SK-N-SH treated with all-trans-retinoic acid at 6 μM for 48 hours (cell line): ENCODE measurements at regions not wholly inside any gene's neighbourhood (a gene's known extent, or its start where the extent isn't known, plus 50 kb on each side); places are given as distances from the start of the nearest gene placed in this dataset.

Source experiments
- ATAC-seq: fragments of 200-7000 bp; cut with Tn5 transposase; 3 replicates; pipeline ENCODE4 v1.9.1; 2020; ENCODE audit warnings: mild to moderate bottlenecking, moderate library complexity
- ARNTL ChIP-seq: fragments of 450-650 bp; formaldehyde crosslinking; IDR thresholded peaks from 2 replicates; pipeline ENCODE4 v1.5.0; 2020; ENCODE audit warnings: low read depth, mild to moderate bottlenecking, moderate library complexity, borderline replicate concordance
- BACH2 ChIP-seq: fragments of 250-450 bp; sonication (Bioruptor Pico); IDR thresholded peaks from 2 replicates; pipeline ENCODE4 v1.9.0; 2021; ENCODE audit warnings: mild to moderate bottlenecking, borderline replicate concordance
- CSDC2 ChIP-seq: fragments of 250-450 bp; sonication (Bioruptor Pico); IDR thresholded peaks from 2 replicates; pipeline ENCODE4 v1.5.0; 2020; ENCODE audit warnings: mild to moderate bottlenecking, moderate library complexity
- ESRRG ChIP-seq: fragments of 250-450 bp; sonication (Bioruptor Pico); IDR thresholded peaks from 2 replicates; pipeline ENCODE4 v1.6.1; 2021; ENCODE audit warnings: mild to moderate bottlenecking
- GLIS3 ChIP-seq: fragments of 250-450 bp; sonication (Bioruptor Pico); IDR thresholded peaks from 2 replicates; pipeline ENCODE4 v1.5.0; 2020; ENCODE audit warnings: mild to moderate bottlenecking, moderate library complexity
- ISL1 ChIP-seq: fragments of 250-450 bp; sonication (Bioruptor Pico); IDR thresholded peaks from 2 replicates; pipeline ENCODE4 v2.1.2; 2022; ENCODE audit warnings: mild to moderate bottlenecking, moderate library complexity
- OSR1 ChIP-seq: fragments of 250-450 bp; sonication (Bioruptor Pico); IDR thresholded peaks from 2 replicates; pipeline ENCODE4 v1.8.0; 2022; ENCODE audit warnings: moderate library complexity, mild to moderate bottlenecking, inconsistent platforms
- PPARA ChIP-seq: fragments of 250-450 bp; sonication (Bioruptor Pico); IDR thresholded peaks from 2 replicates; pipeline ENCODE4 v1.5.0; 2020; ENCODE audit warnings: mild to moderate bottlenecking, borderline replicate concordance
- RARB ChIP-seq: fragments of 250-450 bp; sonication (Bioruptor Pico); IDR thresholded peaks from 2 replicates; pipeline ENCODE4 v1.8.0; 2021; ENCODE audit warnings: mild to moderate bottlenecking, moderate library complexity
- SNAI2 ChIP-seq: fragments of 250-450 bp; sonication (Bioruptor Pico); IDR thresholded peaks from 2 replicates; pipeline ENCODE4 v1.5.0; 2020; ENCODE audit warnings: mild to moderate bottlenecking, moderate library complexity
- TCF4 ChIP-seq: fragments of 250-450 bp; sonication (Bioruptor Pico); IDR thresholded peaks from 2 replicates; pipeline ENCODE4 v1.8.0; 2021; ENCODE audit warnings: mild to moderate bottlenecking, moderate library complexity, borderline replicate concordance
- TOX ChIP-seq: fragments of 250-450 bp; sonication (Bioruptor Pico); IDR thresholded peaks from 2 replicates; pipeline ENCODE4 v1.8.0; 2021; ENCODE audit warnings: mild to moderate bottlenecking, moderate library complexity, borderline replicate concordance
- ZC3H10 ChIP-seq: fragments of 250-450 bp; sonication (Bioruptor Pico); IDR thresholded peaks from 2 replicates; pipeline ENCODE4 v1.5.1; 2021; ENCODE audit warnings: mild to moderate bottlenecking, moderate library complexity
- ZFP3 ChIP-seq: fragments of 250-450 bp; sonication (Bioruptor Pico); IDR thresholded peaks from 2 replicates; pipeline ENCODE4 v1.5.0; 2020; ENCODE audit warnings: mild to moderate bottlenecking, moderate library complexity
- ZFP30 ChIP-seq: fragments of 450-650 bp; formaldehyde crosslinking; IDR thresholded peaks from 2 replicates; pipeline ENCODE4 v1.5.0; 2022; ENCODE audit warnings: mild to moderate bottlenecking, moderate library complexity
- ZNF565 ChIP-seq: fragments of 450-650 bp; formaldehyde crosslinking; conservative IDR thresholded peaks from 2 replicates; pipeline ENCODE4 v1.5.0; 2020; ENCODE audit warnings: low read depth, mild to moderate bottlenecking, moderate library complexity
- ZNF70 ChIP-seq: fragments of 450-650 bp; formaldehyde crosslinking; IDR thresholded peaks from 2 replicates; pipeline ENCODE4 v1.5.0; 2020; ENCODE audit warnings: mild to moderate bottlenecking, moderate library complexity
- ZNF8 ChIP-seq: fragments of 450-650 bp; formaldehyde crosslinking; IDR thresholded peaks from 2 replicates; pipeline ENCODE4 v1.5.0; 2020; ENCODE audit warnings: mild to moderate bottlenecking, moderate library complexity
- TF ChIP-seq, protein P1 (sequence below): fragments of 250-450 bp; sonication (Bioruptor Pico); IDR thresholded peaks from 2 replicates; pipeline ENCODE4 v1.8.0; 2021; ENCODE audit warnings: low read depth, mild to moderate bottlenecking, moderate library complexity, borderline replicate concordance
- TF ChIP-seq, protein P2 (sequence below): fragments of 250-450 bp; sonication (Bioruptor Pico); IDR thresholded peaks from 2 replicates; pipeline ENCODE4 v1.8.0; 2020; ENCODE audit warnings: mild to moderate bottlenecking, moderate library complexity, borderline replicate concordance
- TF ChIP-seq, protein P3 (sequence below): fragments of 250-450 bp; sonication (Bioruptor Pico); IDR thresholded peaks from 2 replicates; pipeline ENCODE4 v1.5.1; 2020; ENCODE audit warnings: low read depth, mild to moderate bottlenecking, moderate library complexity
- TF ChIP-seq, protein P4 (sequence below): fragments of 250-450 bp; sonication (Bioruptor Pico); IDR thresholded peaks from 2 replicates; pipeline ENCODE4 v1.5.1; 2021; ENCODE audit warnings: mild to moderate bottlenecking, moderate library complexity

DNA sequence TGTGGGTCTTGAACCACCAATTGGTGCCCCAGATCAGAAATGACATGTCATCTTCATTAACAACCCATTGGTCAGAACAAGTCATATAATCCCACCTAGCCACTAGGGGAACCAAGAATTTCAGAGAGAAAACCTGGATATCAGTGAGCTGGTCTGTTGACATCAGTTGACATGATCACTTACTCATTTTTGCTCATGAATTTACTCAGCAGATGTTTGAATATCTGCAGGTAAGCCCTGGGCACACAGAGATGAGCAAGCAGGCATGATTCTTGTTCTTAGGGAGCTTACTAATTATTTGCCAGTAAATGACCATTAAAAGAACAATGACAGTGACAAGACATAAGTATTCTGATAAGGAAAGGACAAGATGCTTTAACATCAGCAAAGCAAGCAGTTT is 64.3 kb upstream of the PLCL2 start:
- ATAC-seq = no peak
- TF ChIP-seq, protein P1, sequence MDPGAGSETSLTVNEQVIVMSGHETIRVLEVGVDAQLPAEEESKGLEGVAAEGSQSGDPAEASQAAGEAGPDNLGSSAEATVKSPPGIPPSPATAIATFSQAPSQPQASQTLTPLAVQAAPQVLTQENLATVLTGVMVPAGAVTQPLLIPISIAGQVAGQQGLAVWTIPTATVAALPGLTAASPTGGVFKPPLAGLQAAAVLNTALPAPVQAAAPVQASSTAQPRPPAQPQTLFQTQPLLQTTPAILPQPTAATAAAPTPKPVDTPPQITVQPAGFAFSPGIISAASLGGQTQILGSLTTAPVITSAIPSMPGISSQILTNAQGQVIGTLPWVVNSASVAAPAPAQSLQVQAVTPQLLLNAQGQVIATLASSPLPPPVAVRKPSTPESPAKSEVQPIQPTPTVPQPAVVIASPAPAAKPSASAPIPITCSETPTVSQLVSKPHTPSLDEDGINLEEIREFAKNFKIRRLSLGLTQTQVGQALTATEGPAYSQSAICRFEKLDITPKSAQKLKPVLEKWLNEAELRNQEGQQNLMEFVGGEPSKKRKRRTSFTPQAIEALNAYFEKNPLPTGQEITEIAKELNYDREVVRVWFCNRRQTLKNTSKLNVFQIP = no peak
- no peak for TF ChIP-seq SNAI2 (CRISPR knock-in tag)
- no peak for TF ChIP-seq ZFP30 (CRISPR knock-in tag)
- TF ChIP-seq, protein P2, sequence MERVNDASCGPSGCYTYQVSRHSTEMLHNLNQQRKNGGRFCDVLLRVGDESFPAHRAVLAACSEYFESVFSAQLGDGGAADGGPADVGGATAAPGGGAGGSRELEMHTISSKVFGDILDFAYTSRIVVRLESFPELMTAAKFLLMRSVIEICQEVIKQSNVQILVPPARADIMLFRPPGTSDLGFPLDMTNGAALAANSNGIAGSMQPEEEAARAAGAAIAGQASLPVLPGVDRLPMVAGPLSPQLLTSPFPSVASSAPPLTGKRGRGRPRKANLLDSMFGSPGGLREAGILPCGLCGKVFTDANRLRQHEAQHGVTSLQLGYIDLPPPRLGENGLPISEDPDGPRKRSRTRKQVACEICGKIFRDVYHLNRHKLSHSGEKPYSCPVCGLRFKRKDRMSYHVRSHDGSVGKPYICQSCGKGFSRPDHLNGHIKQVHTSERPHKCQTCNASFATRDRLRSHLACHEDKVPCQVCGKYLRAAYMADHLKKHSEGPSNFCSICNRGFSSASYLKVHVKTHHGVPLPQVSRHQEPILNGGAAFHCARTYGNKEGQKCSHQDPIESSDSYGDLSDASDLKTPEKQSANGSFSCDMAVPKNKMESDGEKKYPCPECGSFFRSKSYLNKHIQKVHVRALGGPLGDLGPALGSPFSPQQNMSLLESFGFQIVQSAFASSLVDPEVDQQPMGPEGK (CRISPR knock-in tag) = no peak
- TF ChIP-seq TCF4 = no peak
- no peak for TF ChIP-seq ZC3H10
- TF ChIP-seq ZFP3 (CRISPR knock-in tag) = no peak
- no peak for TF ChIP-seq ESRRG (CRISPR knock-in tag)
- no peak for TF ChIP-seq GLIS3 (CRISPR knock-in tag)

DNA sequence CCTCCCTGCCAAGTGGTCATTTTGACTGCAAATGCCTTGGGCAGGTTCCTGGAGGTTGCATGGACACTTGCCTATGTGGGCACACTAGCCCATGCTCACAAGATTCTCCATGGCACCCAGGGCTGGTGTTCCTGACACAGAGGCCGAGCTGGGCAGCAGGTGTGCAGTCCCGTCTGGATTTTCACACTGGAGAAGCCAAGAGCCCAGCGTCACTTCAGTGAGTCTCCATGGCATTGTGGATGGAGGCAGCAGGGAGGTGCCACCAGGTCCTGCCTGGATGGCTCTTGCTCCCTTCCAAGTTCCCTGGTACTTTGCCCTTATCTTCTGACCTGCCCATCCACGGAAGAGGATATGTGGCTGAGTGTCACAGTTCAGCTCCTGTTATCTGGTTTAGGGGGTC is 63.7 kb upstream of the PLCL2 start:
- no peak for TF ChIP-seq TCF4
- TF ChIP-seq ZFP30 (CRISPR knock-in tag) = no peak
- TF ChIP-seq, protein P3, sequence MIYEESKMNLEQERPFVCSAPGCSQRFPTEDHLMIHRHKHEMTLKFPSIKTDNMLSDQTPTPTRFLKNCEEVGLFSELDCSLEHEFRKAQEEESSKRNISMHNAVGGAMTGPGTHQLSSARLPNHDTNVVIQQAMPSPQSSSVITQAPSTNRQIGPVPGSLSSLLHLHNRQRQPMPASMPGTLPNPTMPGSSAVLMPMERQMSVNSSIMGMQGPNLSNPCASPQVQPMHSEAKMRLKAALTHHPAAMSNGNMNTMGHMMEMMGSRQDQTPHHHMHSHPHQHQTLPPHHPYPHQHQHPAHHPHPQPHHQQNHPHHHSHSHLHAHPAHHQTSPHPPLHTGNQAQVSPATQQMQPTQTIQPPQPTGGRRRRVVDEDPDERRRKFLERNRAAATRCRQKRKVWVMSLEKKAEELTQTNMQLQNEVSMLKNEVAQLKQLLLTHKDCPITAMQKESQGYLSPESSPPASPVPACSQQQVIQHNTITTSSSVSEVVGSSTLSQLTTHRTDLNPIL (CRISPR knock-in tag) = no peak
- no peak for TF ChIP-seq ZNF70 (CRISPR knock-in tag)
- no peak for TF ChIP-seq ISL1 (CRISPR knock-in tag)
- TF ChIP-seq ZC3H10 = no peak
- TF ChIP-seq SNAI2 (CRISPR knock-in tag) = no peak
- no peak for TF ChIP-seq RARB (CRISPR knock-in tag)
- no peak for TF ChIP-seq ESRRG (CRISPR knock-in tag)
- no peak for TF ChIP-seq OSR1 (CRISPR knock-in tag)
- no peak for TF ChIP-seq GLIS3 (CRISPR knock-in tag)
- TF ChIP-seq, protein P4, sequence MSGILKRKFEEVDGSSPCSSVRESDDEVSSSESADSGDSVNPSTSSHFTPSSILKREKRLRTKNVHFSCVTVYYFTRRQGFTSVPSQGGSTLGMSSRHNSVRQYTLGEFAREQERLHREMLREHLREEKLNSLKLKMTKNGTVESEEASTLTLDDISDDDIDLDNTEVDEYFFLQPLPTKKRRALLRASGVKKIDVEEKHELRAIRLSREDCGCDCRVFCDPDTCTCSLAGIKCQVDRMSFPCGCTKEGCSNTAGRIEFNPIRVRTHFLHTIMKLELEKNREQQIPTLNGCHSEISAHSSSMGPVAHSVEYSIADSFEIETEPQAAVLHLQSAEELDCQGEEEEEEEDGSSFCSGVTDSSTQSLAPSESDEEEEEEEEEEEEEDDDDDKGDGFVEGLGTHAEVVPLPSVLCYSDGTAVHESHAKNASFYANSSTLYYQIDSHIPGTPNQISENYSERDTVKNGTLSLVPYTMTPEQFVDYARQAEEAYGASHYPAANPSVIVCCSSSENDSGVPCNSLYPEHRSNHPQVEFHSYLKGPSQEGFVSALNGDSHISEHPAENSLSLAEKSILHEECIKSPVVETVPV (CRISPR knock-in tag) = no peak
- no peak for TF ChIP-seq CSDC2
- no peak for TF ChIP-seq ARNTL (CRISPR knock-in tag)
- TF ChIP-seq TOX (CRISPR knock-in tag) = no peak
- TF ChIP-seq BACH2 = no peak
- TF ChIP-seq, protein P1 = no peak
- TF ChIP-seq, all 23 proteins: peak for 0

DNA sequence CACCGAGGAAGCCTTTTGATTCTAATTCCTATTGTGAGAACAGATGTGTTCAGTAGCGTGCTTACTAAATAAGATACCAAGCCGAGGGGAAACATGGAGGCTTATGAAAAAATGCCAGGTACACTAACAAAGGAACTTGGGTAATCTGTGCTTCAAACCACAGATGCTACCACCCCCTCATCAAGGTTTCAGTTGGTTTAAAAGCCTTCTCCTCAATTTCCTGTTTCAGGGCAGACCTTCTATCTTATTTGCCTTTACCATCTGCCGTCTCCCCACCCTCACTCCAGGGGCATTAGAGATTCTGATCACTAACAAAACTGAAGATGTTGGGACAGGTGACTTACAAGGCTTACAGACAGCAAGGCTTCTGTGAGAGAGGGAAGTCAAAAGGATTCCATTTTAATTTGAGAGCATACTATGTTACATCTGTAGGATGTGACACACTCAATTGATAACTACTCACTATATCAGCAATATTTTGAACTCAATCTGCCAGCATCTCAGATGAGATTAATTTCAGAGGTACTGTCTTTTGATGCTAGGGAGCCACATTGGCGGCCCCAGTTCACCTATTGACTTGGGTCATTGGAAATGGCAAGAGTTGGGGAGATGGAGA is 60.6 kb upstream of the PLCL2 start:
- no peak for TF ChIP-seq CSDC2
- TF ChIP-seq TCF4 = no peak
- TF ChIP-seq OSR1 (CRISPR knock-in tag) = no peak
- no peak for TF ChIP-seq ZNF8 (CRISPR knock-in tag)
- TF ChIP-seq ARNTL (CRISPR knock-in tag) = no peak
- TF ChIP-seq BACH2 = no peak
- ATAC-seq = no peak

More for the DNA sequence above, 63.7 kb upstream of the PLCL2 start:
- no peak for ATAC-seq

DNA sequence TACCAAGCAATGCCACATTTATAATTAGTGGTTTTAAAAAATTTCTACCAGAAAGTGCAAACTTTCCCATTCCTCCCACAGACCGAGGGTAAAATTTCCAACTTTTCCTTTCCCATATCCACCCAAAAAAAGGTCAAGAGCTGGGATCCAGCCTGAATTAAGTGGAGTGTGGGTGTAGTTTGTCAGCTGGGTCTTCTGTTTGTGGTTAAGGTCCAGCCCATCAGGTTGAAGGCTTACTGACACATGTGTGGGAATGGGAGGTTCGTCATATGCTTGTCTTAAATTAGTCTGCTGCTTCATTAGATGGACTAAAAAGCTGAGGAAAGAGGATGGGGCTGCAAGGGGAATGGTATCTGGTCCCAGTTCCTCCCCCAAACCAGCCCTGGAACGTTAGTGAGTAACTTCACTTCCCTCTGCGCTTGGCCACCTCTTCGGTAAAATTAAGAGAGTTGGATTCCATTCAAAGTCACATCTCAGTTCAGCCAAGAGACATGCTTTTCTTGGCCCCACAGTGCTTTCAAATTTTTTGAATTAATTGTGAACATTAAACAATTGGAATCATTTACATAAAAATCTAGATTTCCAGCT is 59.0 kb upstream of the PLCL2 start:
- TF ChIP-seq PPARA (CRISPR knock-in tag) (no peak), ZNF565 (CRISPR knock-in tag) (no peak), CSDC2 (no peak), ZFP30 (CRISPR knock-in tag) (no peak), BACH2 (no peak), GLIS3 (CRISPR knock-in tag) (no peak), ZNF8 (CRISPR knock-in tag) (no peak), OSR1 (CRISPR knock-in tag) (no peak), ZC3H10 (no peak), RARB (CRISPR knock-in tag) (no peak), ZFP3 (CRISPR knock-in tag) (no peak)
- TF ChIP-seq, protein P4 (CRISPR knock-in tag) = no peak
- TF ChIP-seq, all 23 proteins: peak for 0
- ATAC-seq = no peak
